Ovary (tissue), 7 donors: ENCODE measurements at regions not wholly inside any gene's neighbourhood (a gene's known extent, or its start where the extent isn't known, plus 50 kb on each side); places are given as distances from the start of the nearest gene placed in this dataset.

Experiments
- DNase-seq, 5 donors: peaks; one replicate each; pipeline ENCODE4 v3.0.0-alpha.2; 2019 to 2020
- H3K27ac ChIP-seq, 2 donors: fragments of 200-600 bp; one replicate each; pipeline versions ENCODE4 v1.5.1 to v1.8.0; 2019 to 2022
- H3K27me3 ChIP-seq: fragments of 200-600 bp; one replicate; pipeline ENCODE4 v1.8.0; 2022
- H3K36me3 ChIP-seq: fragments of 200-600 bp; sonication (generic); one replicate; pipeline ENCODE4 v1.5.1; 2019
- H3K4me1 ChIP-seq: one replicate; pipeline ENCODE4 v1.8.1; 2013; ENCODE audit warnings: mild to moderate bottlenecking, moderate library complexity; ENCODE audit not compliant: insufficient read depth
- H3K4me3 ChIP-seq: fragments of 200-600 bp; sonication (generic); one replicate; pipeline ENCODE4 v1.5.1; 2017
- H3K9me3 ChIP-seq, 2 donors: fragments of 200-600 bp in 1 of 2; sonication (generic) in 1 of 2; one replicate each; pipeline versions ENCODE4 v1.5.1 to v1.8.1; 2013 to 2019; ENCODE audit warnings: mild to moderate bottlenecking in 1 of 2, moderate library complexity in 1 of 2
- EP300 ChIP-seq: sonication (generic); formaldehyde crosslinking; IDR thresholded peaks from one replicate; pipeline ENCODE4 v1.6.1; 2017; ENCODE audit warnings: antibody characterized with exemption
- POLR2A ChIP-seq: fragments of 450-650 bp; IDR thresholded peaks from one replicate; pipeline ENCODE4 v1.6.1; 2017; ENCODE audit warnings: antibody characterized with exemption, mild to moderate bottlenecking, moderate library complexity
- WGBS, 3 donors: extraction: QIAGEN DNeasy Blood & Tissue Kit in 1 of 3; methylation state at CpG; one replicate each; pipeline versions ENCODE4 v1.1.5 to v1.1.7; 2013 to 2017; 5-methylcytosine and 5-hydroxymethylcytosine counted together
- intact Hi-C, 4 donors: fragments of 100-400 bp; cut with DNase I; formaldehyde crosslinking; loops; one replicate each; pipeline versions ENCODE4 v1.11.0 to v1.15.1; 2022 to 2023
- TF ChIP-seq, protein P1 (sequence below), 3 donors: fragments of 450-650 bp in 2 of 3; fragments of 200-600 bp in 1 of 3; IDR thresholded peaks; one replicate each; pipeline versions ENCODE4 v1.5.1 to v1.8.0; 2016 to 2022; ENCODE audit warnings: antibody characterized with exemption in 3 of 3, mild to moderate bottlenecking in 1 of 3
- donor health status: DM: no; HTN: no; CAD: no; lungs with moderate emphysema.
- donor health status: DM: no; HTN: no; CAD: no.
- donor health status: Bipolar disorder and iron deficiency.
- donor health status: DM: no; HTN: no; CAD: no.
- donor health status: DM: yes; HTN: yes; CAD: no.

- Histone ChIP-seq H3K9me3 (no peaks in the 10 kb centered on the region), H3K27ac (no peak overlapping the region), H3K27me3 (no peaks in the 10 kb centered on the region), H3K4me1 (no peaks in the 10 kb centered on the region), H3K36me3 (no peaks in the 10 kb centered on the region), H3K4me3 (no peak overlapping the region)
- 59 to 62% (median 62%) methylated on average over 4 of the region's 4 CpGs for WGBS, 3 donors
- DNase-seq: no peak
- intact Hi-C loops: no loop called here
- no peak for TF ChIP-seq POLR2A
- TF ChIP-seq, protein P1, sequence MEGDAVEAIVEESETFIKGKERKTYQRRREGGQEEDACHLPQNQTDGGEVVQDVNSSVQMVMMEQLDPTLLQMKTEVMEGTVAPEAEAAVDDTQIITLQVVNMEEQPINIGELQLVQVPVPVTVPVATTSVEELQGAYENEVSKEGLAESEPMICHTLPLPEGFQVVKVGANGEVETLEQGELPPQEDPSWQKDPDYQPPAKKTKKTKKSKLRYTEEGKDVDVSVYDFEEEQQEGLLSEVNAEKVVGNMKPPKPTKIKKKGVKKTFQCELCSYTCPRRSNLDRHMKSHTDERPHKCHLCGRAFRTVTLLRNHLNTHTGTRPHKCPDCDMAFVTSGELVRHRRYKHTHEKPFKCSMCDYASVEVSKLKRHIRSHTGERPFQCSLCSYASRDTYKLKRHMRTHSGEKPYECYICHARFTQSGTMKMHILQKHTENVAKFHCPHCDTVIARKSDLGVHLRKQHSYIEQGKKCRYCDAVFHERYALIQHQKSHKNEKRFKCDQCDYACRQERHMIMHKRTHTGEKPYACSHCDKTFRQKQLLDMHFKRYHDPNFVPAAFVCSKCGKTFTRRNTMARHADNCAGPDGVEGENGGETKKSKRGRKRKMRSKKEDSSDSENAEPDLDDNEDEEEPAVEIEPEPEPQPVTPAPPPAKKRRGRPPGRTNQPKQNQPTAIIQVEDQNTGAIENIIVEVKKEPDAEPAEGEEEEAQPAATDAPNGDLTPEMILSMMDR (IDR thresholded peaks at IDR 0.05): no peak
- no peak for TF ChIP-seq EP300
Observed at GRCh38 chr3:116870379-116870778, 160.8 kb downstream of the TUSC7 start.

DNA sequence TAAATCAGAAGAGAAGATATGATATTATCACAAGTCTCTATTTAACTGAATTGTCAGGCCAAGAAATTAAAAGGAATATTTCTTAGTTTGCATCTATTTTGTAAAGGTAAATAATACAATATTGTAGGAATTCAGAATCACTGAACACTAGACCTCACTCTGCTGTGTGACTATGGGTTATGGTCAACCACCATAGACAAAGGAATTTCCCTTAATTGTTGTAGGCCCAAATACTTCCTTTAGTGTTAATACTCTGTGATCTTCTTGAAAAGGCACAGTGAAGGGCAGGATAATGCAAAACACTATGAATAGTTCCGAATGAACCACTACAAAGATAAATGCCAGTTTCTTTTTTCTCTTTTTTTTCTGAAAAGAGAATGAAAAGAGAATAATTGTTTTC is 162.3 kb downstream of the TUSC7 start:
- no peaks in the 10 kb centered on the region for H3K36me3 ChIP-seq
- no peaks in the 10 kb centered on the region for H3K4me1 ChIP-seq
- H3K27ac ChIP-seq: no peak overlapping the region
- H3K9me3 ChIP-seq: no peaks in the 10 kb centered on the region
- WGBS, 3 donors: 85 to 93% (median 90%) methylated on average over 1 of the region's 1 CpG
- TF ChIP-seq, protein P1 (IDR thresholded peaks at IDR 0.05): no peak
- no peak for TF ChIP-seq EP300
- TF ChIP-seq POLR2A: no peak
- H3K27me3 ChIP-seq: no peaks in the 10 kb centered on the region
- DNase-seq: no peak
- intact Hi-C loops: no loop called here
- H3K4me3 ChIP-seq: no peak overlapping the region

- Histone ChIP-seq H3K4me1 (no peaks in the 10 kb centered on the region), H3K27me3 (no peaks in the 10 kb centered on the region), H3K27ac (no peak overlapping the region), H3K9me3 (no peaks in the 10 kb centered on the region), H3K36me3 (no peaks in the 10 kb centered on the region), H3K4me3 (no peak overlapping the region)
- intact Hi-C loops: no loop called here
- DNase-seq: no peak
- WGBS, 3 donors: 43 to 68% (median 51%) methylated on average over 2 of the region's 2 CpGs
- TF ChIP-seq EP300: no peak
- no peak for TF ChIP-seq POLR2A
- TF ChIP-seq, protein P1 (IDR thresholded peaks at IDR 0.05): no peak
Observed at GRCh38 chr3:116872688-116873087, 163.1 kb downstream of the TUSC7 start.

- Histone ChIP-seq H3K36me3 (no peaks in the 10 kb centered on the region), H3K4me3 (no peak overlapping the region), H3K27ac (no peak overlapping the region), H3K4me1 (no peaks in the 10 kb centered on the region), H3K9me3 (no peaks in the 10 kb centered on the region), H3K27me3 (no peaks in the 10 kb centered on the region)
- WGBS, 3 donors: 88 to 93% (median 92%) methylated on average over 3 of the region's 3 CpGs
- intact Hi-C loops: no loop called here
- TF ChIP-seq EP300: no peak
- TF ChIP-seq POLR2A: no peak
- TF ChIP-seq, protein P1 (IDR thresholded peaks at IDR 0.05): no peak
- DNase-seq: no peak
Observed at GRCh38 chr3:116873142-116873541, 163.6 kb downstream of the TUSC7 start.

GRCh38 chr3:116877968-116878367 is 168.4 kb downstream of the TUSC7 start:
- Histone ChIP-seq H3K9me3 (no peaks in the 10 kb centered on the region), H3K4me3 (no peak overlapping the region), H3K36me3 (no peaks in the 10 kb centered on the region), H3K27me3 (no peaks in the 10 kb centered on the region), H3K27ac (no peak overlapping the region), H3K4me1 (no peaks in the 10 kb centered on the region)
- TF ChIP-seq EP300 (no peak), POLR2A (no peak)
- TF ChIP-seq, protein P1 (IDR thresholded peaks at IDR 0.05): no peak
- WGBS, 3 donors: 90 to 96% (median 93%) methylated on average over 3 of the region's 3 CpGs
- no peak for DNase-seq
- intact Hi-C loops: no loop called here
